Neural progenitor cell (in vitro differentiated cells): ENCODE measurements at regions not wholly inside any gene's neighbourhood (a gene's known extent, or its start where the extent isn't known, plus 50 kb on each side); places are given as distances from the start of the nearest gene placed in this dataset.
"Not testable (repeated sequence)": the region's sequence is repeated elsewhere in the genome, so short reads cannot be mapped to it uniquely, and the experiment has no call there.

Source experiments
- EZH2 ChIP-seq: fragments of 200-600 bp; sonication (generic); IDR thresholded peaks from 2 replicates; pipeline ENCODE4 v1.6.1; 2017; ENCODE audit warnings: antibody characterized with exemption, mild to moderate bottlenecking, moderate library complexity
- TF ChIP-seq, protein P1 (sequence below): fragments of 200-600 bp; sonication (generic); IDR thresholded peaks from 2 replicates; pipeline ENCODE4 v1.5.1; 2017; ENCODE audit warnings: antibody characterized with exemption, mild to moderate bottlenecking

DNA sequence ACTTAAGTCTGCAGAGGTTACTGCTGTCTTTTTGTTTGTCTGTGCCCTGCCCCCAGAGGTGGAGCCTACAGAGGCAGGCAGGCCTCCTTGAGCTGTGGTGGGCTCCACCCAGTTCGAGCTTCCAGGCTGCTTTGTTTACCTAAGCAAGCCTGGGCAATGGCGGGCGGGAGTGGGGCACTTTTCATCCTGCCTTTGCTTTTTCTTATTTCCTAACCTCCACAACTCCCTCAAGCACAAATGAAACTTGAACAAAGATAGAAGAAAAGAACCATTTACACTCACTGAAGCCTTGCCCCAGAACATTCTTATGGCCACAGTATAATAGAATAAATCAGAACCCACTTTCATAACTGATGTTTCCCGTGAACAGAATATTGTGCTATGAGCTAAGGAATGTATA is 344.5 kb upstream of the MAOA start:
- TF ChIP-seq, protein P1, sequence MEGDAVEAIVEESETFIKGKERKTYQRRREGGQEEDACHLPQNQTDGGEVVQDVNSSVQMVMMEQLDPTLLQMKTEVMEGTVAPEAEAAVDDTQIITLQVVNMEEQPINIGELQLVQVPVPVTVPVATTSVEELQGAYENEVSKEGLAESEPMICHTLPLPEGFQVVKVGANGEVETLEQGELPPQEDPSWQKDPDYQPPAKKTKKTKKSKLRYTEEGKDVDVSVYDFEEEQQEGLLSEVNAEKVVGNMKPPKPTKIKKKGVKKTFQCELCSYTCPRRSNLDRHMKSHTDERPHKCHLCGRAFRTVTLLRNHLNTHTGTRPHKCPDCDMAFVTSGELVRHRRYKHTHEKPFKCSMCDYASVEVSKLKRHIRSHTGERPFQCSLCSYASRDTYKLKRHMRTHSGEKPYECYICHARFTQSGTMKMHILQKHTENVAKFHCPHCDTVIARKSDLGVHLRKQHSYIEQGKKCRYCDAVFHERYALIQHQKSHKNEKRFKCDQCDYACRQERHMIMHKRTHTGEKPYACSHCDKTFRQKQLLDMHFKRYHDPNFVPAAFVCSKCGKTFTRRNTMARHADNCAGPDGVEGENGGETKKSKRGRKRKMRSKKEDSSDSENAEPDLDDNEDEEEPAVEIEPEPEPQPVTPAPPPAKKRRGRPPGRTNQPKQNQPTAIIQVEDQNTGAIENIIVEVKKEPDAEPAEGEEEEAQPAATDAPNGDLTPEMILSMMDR, result not testable (repeated sequence)
- not testable (repeated sequence) for TF ChIP-seq EZH2
